ENCODE measurements at regions not wholly inside any gene's neighbourhood (a gene's known extent, or its start where the extent isn't known, plus 50 kb on each side); places are given as distances from the start of the nearest gene placed in this dataset.

DNA sequence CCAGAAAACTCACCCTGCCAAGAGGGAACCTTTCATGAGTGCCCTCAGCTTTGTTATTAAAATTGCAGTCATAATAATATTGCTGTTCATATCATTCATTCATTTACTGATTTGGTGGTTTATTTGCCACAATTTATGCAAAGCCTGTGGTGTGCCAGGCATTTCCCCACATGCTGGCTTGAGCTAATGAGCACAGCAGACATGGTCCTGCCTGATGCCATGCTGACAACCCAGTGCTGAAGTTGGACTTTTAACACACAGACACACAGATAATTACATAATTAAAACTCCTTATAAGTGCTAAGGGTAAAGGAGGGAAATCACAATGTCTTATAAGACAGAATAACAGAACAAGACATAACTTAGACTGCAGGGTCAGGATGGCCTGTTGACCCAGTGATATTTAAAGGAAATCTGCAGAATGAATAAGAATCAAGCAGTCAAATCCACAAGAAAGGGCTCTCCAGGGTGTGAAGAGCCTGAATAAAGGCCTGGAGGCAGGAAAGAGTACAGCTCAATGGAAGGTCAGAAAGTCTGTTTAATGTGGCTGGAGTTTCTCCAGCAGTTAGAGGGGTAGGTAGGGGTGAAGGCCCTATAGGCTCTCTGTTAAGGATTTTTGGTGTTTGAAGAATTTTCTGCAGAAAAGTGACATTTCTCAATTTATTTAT is 196.9 kb upstream of the CDH11 start:
- Histone ChIP-seq H2BK20ac (ENCODE audit: low read depth, low read length) (no peak overlapping the region), H3K4me1 (ENCODE audit: control insufficient read depth, insufficient read depth, low read length) (peaks cover 9% of the 10 kb centered on the region), H4K5ac (ENCODE audit: low read depth, low read length) (no peak overlapping the region), H3K9ac (ENCODE audit: low read depth, low read length) (no peak overlapping the region), H3K79me1 (ENCODE audit: low read depth in 1 of 2, low read length in 2 of 2) (no peaks in the 10 kb centered on the region), H3K27ac (ENCODE audit: insufficient read depth, low read length) (no peak overlapping the region), H2BK5ac (ENCODE audit: low read depth, low read length, poor library complexity, severe bottlenecking) (no peak overlapping the region), H3K4me3 (ENCODE audit: insufficient read depth, low read depth, low read length) (no peak overlapping the region), H4K91ac (ENCODE audit: insufficient read depth, low read depth, low read length) (no peak overlapping the region), H3K9me3 (ENCODE audit: control insufficient read depth, insufficient read depth, low read length) (peaks cover 6% of the 10 kb centered on the region), H3K18ac (ENCODE audit: low read depth, low read length) (no peak overlapping the region), H3K23ac (ENCODE audit: low read depth, low read length) (no peak overlapping the region), H3K36me3 (ENCODE audit: control insufficient read depth, insufficient read depth, low read length) (no peaks in the 10 kb centered on the region), H3K27me3 (ENCODE audit: control insufficient read depth, insufficient read depth, low read length) (no peaks in the 10 kb centered on the region), H3K14ac (replicated peaks; ENCODE audit: low read depth, low read length) (no peak overlapping the region), H3K4ac (ENCODE audit: low read depth, low read length) (no peak overlapping the region), H2AK9ac (replicated peaks; ENCODE audit: low read depth, low read length, poor library complexity) (no peak overlapping the region), H3K9me1 (ENCODE audit: insufficient read depth, low read length) (peaks cover 6% of the 10 kb centered on the region), H4K20me1 (ENCODE audit: insufficient read depth, low read length) (no peaks in the 10 kb centered on the region), H3K4me2 (ENCODE audit: low read depth, low read length) (no peak overlapping the region), H2BK120ac (ENCODE audit: low read depth, low read length) (no peak overlapping the region), H4K8ac (ENCODE audit: low read depth in 2 of 2, low read length in 2 of 2) (no peak overlapping the region), H3K56ac (ENCODE audit: extremely low read depth, insufficient read depth, low read length) (no peak overlapping the region), H2AK5ac (ENCODE audit: low read depth, low read length) (no peak overlapping the region), H2BK15ac (ENCODE audit: low read depth, low read length) (no peak overlapping the region), H2AFZ (replicated peaks; ENCODE audit: low read length, poor library complexity) (no peak overlapping the region)
- TF ChIP-seq RAD21 (IDR thresholded peaks at IDR 0.05; ENCODE audit: low read length) (no peak), RCOR1 (IDR thresholded peaks at IDR 0.05; ENCODE audit: insufficient replicate concordance, low read length) (no peak), MAZ (IDR thresholded peaks at IDR 0.05; ENCODE audit: borderline replicate concordance, low read depth, low read length) (no peak), CHD1 (IDR thresholded peaks at IDR 0.05; ENCODE audit: low read depth, low read length) (no peak), NFE2L2 (IDR thresholded peaks at IDR 0.05; ENCODE audit: low read depth, low read length) (no peak), MAFK (IDR thresholded peaks at IDR 0.05; ENCODE audit: low read depth, low read length) (no peak), MXI1 (IDR thresholded peaks at IDR 0.05; ENCODE audit: borderline replicate concordance, low read depth, low read length) (no peak), SMC3 (IDR thresholded peaks at IDR 0.05; ENCODE audit: low read depth, low read length) (no peak), BHLHE40 (IDR thresholded peaks at IDR 0.05; ENCODE audit: low read depth, low read length) (no peak), POLR2A (IDR thresholded peaks at IDR 0.05; ENCODE audit: low read depth, low read length) (no peak), CEBPB (IDR thresholded peaks at IDR 0.05; ENCODE audit: low read depth, low read length) (no peak)
- TF ChIP-seq, protein P1, sequence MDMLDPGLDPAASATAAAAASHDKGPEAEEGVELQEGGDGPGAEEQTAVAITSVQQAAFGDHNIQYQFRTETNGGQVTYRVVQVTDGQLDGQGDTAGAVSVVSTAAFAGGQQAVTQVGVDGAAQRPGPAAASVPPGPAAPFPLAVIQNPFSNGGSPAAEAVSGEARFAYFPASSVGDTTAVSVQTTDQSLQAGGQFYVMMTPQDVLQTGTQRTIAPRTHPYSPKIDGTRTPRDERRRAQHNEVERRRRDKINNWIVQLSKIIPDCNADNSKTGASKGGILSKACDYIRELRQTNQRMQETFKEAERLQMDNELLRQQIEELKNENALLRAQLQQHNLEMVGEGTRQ (IDR thresholded peaks at IDR 0.05; ENCODE audit: low read depth, low read length) = no peak
- TF ChIP-seq, protein P2, sequence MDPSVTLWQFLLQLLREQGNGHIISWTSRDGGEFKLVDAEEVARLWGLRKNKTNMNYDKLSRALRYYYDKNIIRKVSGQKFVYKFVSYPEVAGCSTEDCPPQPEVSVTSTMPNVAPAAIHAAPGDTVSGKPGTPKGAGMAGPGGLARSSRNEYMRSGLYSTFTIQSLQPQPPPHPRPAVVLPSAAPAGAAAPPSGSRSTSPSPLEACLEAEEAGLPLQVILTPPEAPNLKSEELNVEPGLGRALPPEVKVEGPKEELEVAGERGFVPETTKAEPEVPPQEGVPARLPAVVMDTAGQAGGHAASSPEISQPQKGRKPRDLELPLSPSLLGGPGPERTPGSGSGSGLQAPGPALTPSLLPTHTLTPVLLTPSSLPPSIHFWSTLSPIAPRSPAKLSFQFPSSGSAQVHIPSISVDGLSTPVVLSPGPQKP (IDR thresholded peaks at IDR 0.05; ENCODE audit: borderline replicate concordance, low read depth, low read length) = no peak
- TF ChIP-seq, protein P3, sequence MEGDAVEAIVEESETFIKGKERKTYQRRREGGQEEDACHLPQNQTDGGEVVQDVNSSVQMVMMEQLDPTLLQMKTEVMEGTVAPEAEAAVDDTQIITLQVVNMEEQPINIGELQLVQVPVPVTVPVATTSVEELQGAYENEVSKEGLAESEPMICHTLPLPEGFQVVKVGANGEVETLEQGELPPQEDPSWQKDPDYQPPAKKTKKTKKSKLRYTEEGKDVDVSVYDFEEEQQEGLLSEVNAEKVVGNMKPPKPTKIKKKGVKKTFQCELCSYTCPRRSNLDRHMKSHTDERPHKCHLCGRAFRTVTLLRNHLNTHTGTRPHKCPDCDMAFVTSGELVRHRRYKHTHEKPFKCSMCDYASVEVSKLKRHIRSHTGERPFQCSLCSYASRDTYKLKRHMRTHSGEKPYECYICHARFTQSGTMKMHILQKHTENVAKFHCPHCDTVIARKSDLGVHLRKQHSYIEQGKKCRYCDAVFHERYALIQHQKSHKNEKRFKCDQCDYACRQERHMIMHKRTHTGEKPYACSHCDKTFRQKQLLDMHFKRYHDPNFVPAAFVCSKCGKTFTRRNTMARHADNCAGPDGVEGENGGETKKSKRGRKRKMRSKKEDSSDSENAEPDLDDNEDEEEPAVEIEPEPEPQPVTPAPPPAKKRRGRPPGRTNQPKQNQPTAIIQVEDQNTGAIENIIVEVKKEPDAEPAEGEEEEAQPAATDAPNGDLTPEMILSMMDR (conservative IDR thresholded peaks at IDR 0.05; ENCODE audit: low read depth, low read length) = no peak
- dilution Hi-C loops (cut with HindIII; ENCODE audit: low sequenced_read_pairs, unreplicated experiment) = no loop called here
- BruUV-seq (replicated peaks) = no TSS peak
- CTCF ChIA-PET = no interaction called here
- POLR2A ChIA-PET (ENCODE audit: unreplicated experiment) = no interaction called here
- ATAC-seq (ENCODE audit: low read depth) (no peak; the same call in 1 of the 2 replicates), DNase-seq (no peak)
- in situ Hi-C loops (cut with MboI; ENCODE audit: low sequenced_read_pairs) = no loop called here
- intact Hi-C loops (cut with micrococcal nuclease) = loop anchor here (10.0 kb wide), 1 partner anchor 846 kb away; no protein-coding TSS in a partner anchor
